DOHH2 (cell line): ENCODE measurements at regions not wholly inside any gene's neighbourhood (a gene's known extent, or its start where the extent isn't known, plus 50 kb on each side); places are given as distances from the start of the nearest gene placed in this dataset.

Source experiments
- H3F3A ChIP-seq: fragments of 200-600 bp; sonication (generic), shearing (Covaris generic); 2 replicates; pipeline ENCODE4 v1.6.0; 2016; ENCODE audit warnings: antibody characterized with exemption, mild to moderate bottlenecking; ENCODE audit not compliant: control insufficient read depth, insufficient read depth
- H3K27ac ChIP-seq: fragments of 200-600 bp; sonication (generic); 2 replicates; pipeline ENCODE4 v1.5.1; 2014; ENCODE audit warnings: low read depth, mild to moderate bottlenecking, low read length, moderate library complexity
- H3K27me3 ChIP-seq: fragments of 200-600 bp; sonication (generic); 2 replicates; pipeline ENCODE4 v1.6.1; 2014; ENCODE audit warnings: mild to moderate bottlenecking, low read length, mixed read lengths; ENCODE audit not compliant: control insufficient read depth
- H3K36me3 ChIP-seq: fragments of 200-600 bp; sonication (generic); 2 replicates; pipeline ENCODE4 v1.6.1; 2014; ENCODE audit warnings: mild to moderate bottlenecking, low read length, moderate library complexity, mixed read lengths; ENCODE audit not compliant: control insufficient read depth
- H3K4me1 ChIP-seq: fragments of 200-600 bp; sonication (generic); 2 replicates; pipeline ENCODE4 v1.6.1; 2014; ENCODE audit warnings: mild to moderate bottlenecking, low read length, mixed read lengths; ENCODE audit not compliant: control insufficient read depth
- H3K4me2 ChIP-seq: fragments of 200-600 bp; sonication (generic); 2 replicates; pipeline ENCODE4 v1.6.0; 2014; ENCODE audit warnings: mild to moderate bottlenecking, low read length, moderate library complexity
- H3K4me3 ChIP-seq: fragments of 200-600 bp; sonication (generic); 2 replicates; pipeline ENCODE4 v1.5.1; 2014; ENCODE audit warnings: mild to moderate bottlenecking, low read length, mixed read lengths
- H3K79me2 ChIP-seq: fragments of 200-600 bp; sonication (generic); 2 replicates; pipeline ENCODE4 v1.6.1; 2014; ENCODE audit warnings: mild to moderate bottlenecking, low read length, mixed read lengths; ENCODE audit not compliant: control insufficient read depth
- H3K9me2 ChIP-seq: fragments of 200-600 bp; sonication (generic); replicated peaks from 2 replicates; pipeline ENCODE4 v1.6.1; 2014; ENCODE audit warnings: mild to moderate bottlenecking, low read length, mixed read lengths; ENCODE audit not compliant: control insufficient read depth
- H3K9me3 ChIP-seq: fragments of 200-600 bp; sonication (generic); 2 replicates; pipeline ENCODE4 v1.6.1; 2014; ENCODE audit warnings: antibody characterized with exemption, low read length, mixed read lengths; ENCODE audit not compliant: control insufficient read depth, insufficient read depth
- H4K20me1 ChIP-seq: fragments of 200-600 bp; sonication (generic); 2 replicates; pipeline ENCODE4 v1.6.0; 2014; ENCODE audit warnings: low read depth, mild to moderate bottlenecking, antibody characterized with exemption, low read length, moderate library complexity; ENCODE audit not compliant: control insufficient read depth, insufficient read depth
- EZH2phosphoT487 ChIP-seq: fragments of 200-600 bp; sonication (generic); IDR thresholded peaks from 2 replicates; pipeline ENCODE4 v1.6.1; 2017; ENCODE audit warnings: borderline replicate concordance, mild to moderate bottlenecking, antibody characterized with exemption, low read length, moderate library complexity, mixed read lengths
- TF ChIP-seq, protein P1 (sequence below): fragments of 200-600 bp; sonication (generic); IDR thresholded peaks from one replicate; pipeline ENCODE4 v1.5.1; 2014; ENCODE audit warnings: antibody characterized with exemption, mild to moderate bottlenecking, low read depth, low read length; ENCODE audit not compliant: poor library complexity, severe bottlenecking

- Histone ChIP-seq H3K9me3 (no peaks in the 10 kb centered on the region), H3F3A (no peaks in the 10 kb centered on the region), H3K9me2 (no peaks in the 10 kb centered on the region), H3K4me3 (no peak overlapping the region), H3K36me3 (no peaks in the 10 kb centered on the region), H4K20me1 (no peaks in the 10 kb centered on the region), H3K27ac (no peak overlapping the region), H3K4me1 (no peaks in the 10 kb centered on the region), H3K4me2 (no peak overlapping the region), H3K27me3 (no peaks in the 10 kb centered on the region), H3K79me2 (no peaks in the 10 kb centered on the region)
- TF ChIP-seq, protein P1, sequence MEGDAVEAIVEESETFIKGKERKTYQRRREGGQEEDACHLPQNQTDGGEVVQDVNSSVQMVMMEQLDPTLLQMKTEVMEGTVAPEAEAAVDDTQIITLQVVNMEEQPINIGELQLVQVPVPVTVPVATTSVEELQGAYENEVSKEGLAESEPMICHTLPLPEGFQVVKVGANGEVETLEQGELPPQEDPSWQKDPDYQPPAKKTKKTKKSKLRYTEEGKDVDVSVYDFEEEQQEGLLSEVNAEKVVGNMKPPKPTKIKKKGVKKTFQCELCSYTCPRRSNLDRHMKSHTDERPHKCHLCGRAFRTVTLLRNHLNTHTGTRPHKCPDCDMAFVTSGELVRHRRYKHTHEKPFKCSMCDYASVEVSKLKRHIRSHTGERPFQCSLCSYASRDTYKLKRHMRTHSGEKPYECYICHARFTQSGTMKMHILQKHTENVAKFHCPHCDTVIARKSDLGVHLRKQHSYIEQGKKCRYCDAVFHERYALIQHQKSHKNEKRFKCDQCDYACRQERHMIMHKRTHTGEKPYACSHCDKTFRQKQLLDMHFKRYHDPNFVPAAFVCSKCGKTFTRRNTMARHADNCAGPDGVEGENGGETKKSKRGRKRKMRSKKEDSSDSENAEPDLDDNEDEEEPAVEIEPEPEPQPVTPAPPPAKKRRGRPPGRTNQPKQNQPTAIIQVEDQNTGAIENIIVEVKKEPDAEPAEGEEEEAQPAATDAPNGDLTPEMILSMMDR: no peak
- no peak for TF ChIP-seq EZH2phosphoT487
Observed at GRCh38 chr4:111453216-111453615, 692.0 kb upstream of the FAM241A start.

DNA sequence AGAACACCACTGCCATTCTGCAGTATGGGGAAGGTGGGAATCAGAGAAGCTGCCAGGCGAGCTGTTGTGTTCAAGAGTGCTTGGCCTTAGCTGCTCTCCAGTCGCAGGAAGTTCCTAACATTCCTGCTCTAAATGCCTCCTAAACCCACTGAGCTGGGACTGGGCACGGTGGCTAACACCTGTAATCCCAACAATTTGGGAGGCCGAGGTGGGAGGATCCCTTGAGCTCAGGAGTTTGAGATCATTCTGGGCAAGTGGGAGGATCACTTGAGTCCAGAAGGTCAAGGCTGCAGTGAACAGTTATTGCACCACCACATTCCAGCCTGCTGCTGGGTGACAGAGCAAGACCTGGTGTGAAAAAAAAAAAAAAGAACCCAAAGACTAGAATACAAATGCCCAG, 690.3 kb upstream of the FAM241A start:
- H3K4me3 ChIP-seq: no peak overlapping the region
- no peaks in the 10 kb centered on the region for H4K20me1 ChIP-seq
- H3K79me2 ChIP-seq: no peaks in the 10 kb centered on the region
- H3K27me3 ChIP-seq: no peaks in the 10 kb centered on the region
- no peaks in the 10 kb centered on the region for H3K9me2 ChIP-seq
- no peaks in the 10 kb centered on the region for H3K4me1 ChIP-seq
- TF ChIP-seq EZH2phosphoT487: no peak
- TF ChIP-seq, protein P1: no peak
- no peak overlapping the region for H3K27ac ChIP-seq
- H3K36me3 ChIP-seq: no peaks in the 10 kb centered on the region
- H3K9me3 ChIP-seq: no peaks in the 10 kb centered on the region
- no peaks in the 10 kb centered on the region for H3F3A ChIP-seq
- no peak overlapping the region for H3K4me2 ChIP-seq

- no peaks in the 10 kb centered on the region for H3K36me3 ChIP-seq
- no peaks in the 10 kb centered on the region for H3K79me2 ChIP-seq
- H3K4me1 ChIP-seq: no peaks in the 10 kb centered on the region
- H4K20me1 ChIP-seq: no peaks in the 10 kb centered on the region
- H3K4me2 ChIP-seq: no peak overlapping the region
- no peaks in the 10 kb centered on the region for H3K9me3 ChIP-seq
- H3K9me2 ChIP-seq: no peaks in the 10 kb centered on the region
- no peaks in the 10 kb centered on the region for H3K27me3 ChIP-seq
- H3F3A ChIP-seq: no peaks in the 10 kb centered on the region
- H3K4me3 ChIP-seq: no peak overlapping the region
- no peak overlapping the region for H3K27ac ChIP-seq
- TF ChIP-seq, protein P1: no peak
- TF ChIP-seq EZH2phosphoT487: no peak
Observed at GRCh38 chr4:111464251-111465045, 680.8 kb upstream of the FAM241A start.
